GM19023 (cell line): ENCODE measurements at regions not wholly inside any gene's neighbourhood (a gene's known extent, or its start where the extent isn't known, plus 50 kb on each side); places are given as distances from the start of the nearest gene placed in this dataset.
"Not testable (repeated sequence)": the region's sequence is repeated elsewhere in the genome, so short reads cannot be mapped to it uniquely, and the experiment has no call there.

Experiments used
- ATAC-seq: cut with Tn5 transposase; IDR thresholded peaks from one replicate; pipeline ENCODE4 v1.9.1; 2021; ENCODE audit warnings: mild to moderate bottlenecking, moderate library complexity; ENCODE audit not compliant: unreplicated experiment

DNA sequence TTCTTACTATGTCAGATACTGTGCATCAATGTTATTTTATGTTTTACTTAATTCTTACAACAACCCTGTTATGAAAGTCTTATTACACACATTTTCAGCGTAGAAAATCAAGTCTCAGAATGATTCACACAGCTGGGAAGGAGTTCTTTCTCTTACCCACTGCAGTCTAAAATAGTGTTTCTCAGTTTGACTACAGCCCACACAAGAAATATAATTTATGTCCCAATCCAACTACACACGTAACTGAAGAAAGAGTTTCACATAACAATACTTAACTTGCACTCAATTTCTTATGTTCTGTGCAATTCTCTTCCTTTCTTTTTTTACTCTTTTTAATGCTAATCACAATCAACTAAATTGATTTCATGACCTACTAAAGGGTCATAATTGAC, 252.8 kb upstream of the ADGRL2 start:
- ATAC-seq, result peak; percentile 53

DNA sequence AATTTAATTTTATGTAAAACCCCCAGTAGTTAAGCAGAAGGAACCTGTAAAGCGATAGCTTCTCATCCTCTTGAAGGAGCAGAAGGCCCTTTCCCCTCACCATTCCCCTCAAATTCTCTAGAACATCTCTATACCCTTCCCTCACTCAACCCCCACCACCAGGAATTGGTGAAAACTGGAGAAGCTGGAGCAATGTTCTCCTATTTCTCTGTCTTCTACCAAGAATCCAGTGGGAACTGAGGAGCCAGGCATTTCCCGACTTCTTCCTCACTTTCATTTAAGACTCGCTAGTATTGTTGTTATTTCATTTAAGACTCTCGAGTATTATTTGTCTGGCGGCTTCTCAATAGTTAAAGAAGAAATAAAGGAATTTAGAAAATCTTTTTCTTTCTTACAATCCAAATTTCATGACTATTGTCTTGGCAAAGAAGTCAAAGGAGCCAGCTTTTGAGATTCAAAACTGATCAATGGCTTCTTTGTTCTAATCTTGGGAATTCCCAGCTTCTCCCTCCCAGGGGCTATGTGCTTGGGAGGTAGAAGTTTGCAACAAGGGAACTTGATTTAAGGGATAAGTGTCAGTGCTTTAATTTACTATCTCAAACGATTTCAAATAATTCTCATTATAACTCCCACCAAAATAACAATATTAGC, 253.3 kb upstream of the ADGRL2 start:
- ATAC-seq, result no peak

DNA sequence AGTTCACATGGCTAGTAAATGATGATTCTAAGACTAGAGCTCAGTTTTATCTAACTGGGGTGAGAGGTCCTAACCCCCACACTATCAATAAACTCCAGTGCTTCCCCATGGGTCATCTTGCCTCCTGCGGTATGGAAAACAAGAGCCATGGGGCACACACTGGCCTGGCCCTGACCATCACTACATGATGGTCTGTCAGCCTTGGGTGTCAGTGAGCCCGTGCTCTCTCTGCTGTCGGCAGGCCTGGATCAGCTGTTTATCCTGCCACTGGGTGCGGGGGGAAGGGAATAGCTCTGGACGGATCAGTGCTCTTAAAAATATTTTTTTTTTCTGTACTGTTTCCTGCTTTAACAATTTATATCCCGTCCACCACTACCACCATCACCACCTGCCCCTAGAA, 255.0 kb upstream of the ADGRL2 start:
- ATAC-seq, result no peak

DNA sequence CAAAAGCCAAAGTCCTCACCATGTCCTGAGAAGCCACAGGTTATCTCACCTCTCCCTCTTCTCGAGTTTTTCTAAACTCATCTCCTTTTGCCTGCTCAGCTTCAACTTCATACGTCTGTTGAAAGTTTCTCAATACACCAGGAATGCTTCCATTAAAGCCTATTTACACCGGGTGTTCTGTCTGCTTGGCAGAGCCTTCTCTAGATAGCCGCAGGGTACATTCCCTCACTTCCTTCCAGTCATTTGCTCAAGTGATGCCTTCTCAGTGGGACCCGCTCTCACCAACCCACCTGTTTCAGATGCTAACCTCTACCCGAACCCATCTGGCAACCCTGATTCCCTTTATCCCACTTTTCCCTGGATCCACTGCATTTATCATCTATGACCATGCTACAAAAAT, 257.0 kb upstream of the ADGRL2 start:
- ATAC-seq, result no peak

DNA sequence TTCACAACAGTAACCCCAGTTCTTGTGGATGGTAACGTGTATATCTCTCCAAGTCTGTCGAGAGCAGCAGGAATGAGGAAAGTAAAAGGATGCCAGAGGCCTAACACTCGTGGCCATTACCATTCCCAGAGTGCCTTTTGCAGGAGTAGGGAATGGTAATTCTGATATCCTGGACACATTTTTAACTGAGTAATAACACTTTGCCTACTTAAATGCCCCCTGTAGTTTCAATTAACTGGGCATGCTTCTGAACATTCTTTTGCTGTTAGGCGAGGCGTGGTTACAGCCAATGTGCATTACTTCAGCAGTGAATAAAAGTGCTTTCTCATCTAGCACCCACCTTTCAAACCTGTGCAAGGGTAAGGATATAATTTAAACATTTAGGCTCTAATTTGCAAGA, 258.5 kb upstream of the ADGRL2 start:
- ATAC-seq, result no peak

DNA sequence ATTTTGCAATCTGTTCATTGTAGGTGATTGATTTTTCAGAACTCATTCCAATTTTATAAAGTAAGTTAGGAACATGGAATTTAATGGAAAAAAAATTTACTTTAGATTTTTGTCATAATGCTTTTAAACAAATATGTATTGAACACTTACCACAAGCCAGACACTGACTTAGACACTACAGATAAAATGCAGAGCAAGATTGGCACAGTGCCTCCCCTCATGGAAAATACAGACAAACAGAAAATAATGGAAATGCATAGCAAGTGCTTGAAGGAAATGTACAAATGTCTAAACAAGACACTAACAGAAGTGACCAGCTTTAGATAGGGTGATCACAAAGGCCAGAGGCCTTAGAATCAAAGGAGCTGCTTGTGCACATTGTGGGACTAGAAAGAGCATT, 260.5 kb upstream of the ADGRL2 start:
- no peak for ATAC-seq

DNA sequence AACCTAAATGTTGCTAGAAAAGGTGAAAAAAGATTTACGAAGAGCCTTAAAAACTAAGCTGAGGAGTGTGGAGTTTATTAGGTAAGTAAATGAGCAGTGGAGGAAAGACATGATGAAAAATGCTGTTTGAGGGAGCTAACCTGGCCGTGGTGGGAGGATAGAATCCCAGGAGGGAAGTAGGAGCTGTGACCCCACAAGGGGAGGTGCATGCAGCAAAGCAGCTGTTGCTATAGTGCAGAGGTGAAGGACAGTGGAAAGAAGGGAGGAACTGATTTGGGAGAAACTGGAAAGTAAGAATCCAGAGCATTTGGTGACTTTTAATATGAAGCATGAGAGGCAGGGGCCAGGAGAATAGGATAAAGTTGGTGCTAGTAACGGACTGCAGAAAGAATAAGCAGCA, 271.7 kb upstream of the ADGRL2 start:
- ATAC-seq, result no peak

DNA sequence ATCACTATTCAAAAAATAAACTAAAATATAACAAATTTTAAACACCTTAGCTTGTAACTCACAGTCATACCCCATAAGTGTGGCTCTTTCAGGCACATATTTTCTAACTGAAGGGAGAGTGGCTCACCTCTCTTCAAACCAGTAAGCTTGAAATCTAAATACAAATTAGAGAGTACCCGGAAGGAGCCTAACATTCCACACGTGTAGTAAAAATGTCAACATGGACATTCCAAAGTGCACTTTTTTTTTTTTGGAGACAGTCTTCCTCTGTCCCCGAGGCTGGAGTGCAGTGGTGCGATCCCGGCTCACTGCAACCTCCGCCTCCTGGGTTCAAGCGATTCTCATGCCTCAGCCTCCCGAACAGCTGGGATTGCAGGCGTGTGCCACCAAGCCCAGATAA, 275.6 kb upstream of the ADGRL2 start:
- ATAC-seq, result no peak

DNA sequence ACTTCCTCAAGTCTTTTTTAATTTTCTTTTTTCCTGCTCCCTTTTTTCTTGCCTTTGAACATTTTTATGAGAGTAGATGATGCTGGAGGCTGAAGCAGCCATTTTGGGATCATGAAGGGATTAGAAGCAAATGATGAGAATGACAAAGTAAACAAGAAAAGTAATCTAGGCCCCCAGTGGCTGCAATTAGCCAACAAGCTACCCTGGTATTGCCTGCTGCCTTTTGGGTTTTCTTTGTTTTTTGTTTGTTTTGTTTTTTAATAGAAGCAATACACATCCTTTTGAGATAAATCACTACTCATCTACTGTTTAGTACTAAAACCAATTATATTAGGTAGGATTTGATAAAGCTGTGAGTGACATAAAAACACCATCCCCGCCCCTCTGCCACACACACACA, 280.7 kb upstream of the ADGRL2 start:
- no peak for ATAC-seq

DNA sequence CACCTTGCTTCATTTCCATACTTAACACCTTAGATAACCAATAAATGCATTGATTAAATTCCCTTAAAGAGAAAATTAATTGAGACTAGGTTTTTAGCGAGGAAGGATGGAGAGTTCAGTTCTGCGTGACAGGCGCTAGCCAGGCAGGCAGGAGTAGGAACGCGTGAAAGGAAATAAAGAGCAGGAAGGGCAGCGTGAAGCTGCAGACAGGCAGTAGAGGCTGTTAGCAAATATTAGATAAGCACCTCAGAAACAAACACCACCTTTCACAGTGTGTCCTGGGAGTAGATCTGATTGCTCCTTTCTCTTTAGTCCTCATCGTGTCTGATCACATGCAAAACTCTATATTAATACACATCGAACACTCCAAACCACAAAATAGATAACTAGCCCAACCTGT, 282.7 kb upstream of the ADGRL2 start:
- no peak for ATAC-seq

DNA sequence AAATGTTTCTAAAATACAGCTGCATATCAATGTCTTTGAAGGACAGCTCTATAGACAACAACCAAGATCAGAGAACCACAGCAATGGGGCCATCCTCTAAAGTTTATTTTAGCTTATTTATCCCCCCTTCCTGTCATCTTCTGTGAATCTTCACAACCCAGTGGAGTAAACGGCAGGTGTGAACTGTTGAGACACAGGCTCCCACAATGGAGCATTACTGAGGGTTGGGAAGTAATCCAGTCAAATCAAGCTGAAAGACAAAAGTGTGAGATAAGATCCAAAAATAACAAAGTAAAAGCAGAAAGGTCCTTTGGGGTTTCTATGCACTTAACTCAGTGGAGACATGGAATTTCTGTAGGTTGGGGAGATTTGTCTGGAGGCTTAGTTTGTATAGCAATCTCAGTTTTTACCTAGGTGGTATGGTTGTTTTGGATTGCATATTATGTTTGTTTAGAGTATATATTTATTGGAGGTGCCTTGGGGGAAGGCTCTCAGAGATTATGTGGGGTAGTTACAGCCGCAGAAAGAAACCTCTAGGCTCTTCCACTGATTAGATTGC, 286.9 kb upstream of the ADGRL2 start:
- ATAC-seq, result no peak

DNA sequence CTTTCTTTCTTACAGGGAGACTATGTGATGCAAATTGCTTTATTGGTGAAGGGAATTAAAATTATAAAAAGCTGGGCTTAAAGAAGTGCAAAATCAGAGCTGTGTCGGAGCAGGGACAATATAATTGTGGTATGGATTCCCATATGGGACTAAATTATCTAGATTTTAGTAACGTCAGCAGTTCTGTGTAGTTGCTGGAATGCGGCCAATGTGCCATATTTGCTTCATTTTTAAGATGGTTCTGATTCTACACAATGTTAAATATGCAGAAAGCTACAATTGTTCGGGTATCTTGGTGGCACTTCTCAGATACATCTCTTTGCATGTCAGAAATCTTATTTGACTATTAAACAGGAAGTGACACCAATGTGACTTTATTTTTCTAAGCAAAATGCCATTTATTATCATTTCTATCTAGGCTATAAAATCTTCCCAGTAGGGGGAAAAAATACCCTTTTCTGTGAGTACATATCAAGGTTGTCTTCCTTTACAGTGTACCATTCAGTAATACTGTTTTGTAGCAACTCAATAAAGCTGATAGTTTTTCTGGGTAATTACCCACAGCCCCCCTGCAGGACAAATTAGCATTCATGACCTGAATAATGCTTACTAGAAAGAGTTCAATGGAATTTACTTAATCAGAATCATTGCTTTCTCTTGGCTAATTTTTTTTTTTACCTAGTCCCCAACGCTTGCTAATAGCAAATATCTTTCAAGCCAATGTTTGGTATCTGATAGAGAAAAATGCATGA, 288.3 kb upstream of the ADGRL2 start:
- no peak for ATAC-seq

DNA sequence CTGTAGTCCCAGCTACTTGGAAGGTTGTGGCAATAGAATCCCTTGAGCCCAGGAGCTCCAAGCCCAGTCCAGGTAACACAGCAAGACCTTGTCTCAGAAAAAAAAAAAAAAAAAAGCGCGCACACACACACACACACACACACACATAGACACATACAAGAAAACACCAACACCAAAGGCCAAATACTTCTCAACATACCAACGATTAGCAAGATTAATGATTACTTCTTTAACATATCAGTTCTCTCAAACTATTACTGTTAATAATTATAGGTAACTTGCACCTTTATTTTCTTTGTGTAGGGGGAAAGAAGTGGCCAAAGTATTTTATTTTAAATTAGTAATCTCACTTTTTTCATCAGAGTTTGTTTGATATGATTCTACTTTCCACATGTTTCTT, 289.5 kb upstream of the ADGRL2 start:
- no peak for ATAC-seq

DNA sequence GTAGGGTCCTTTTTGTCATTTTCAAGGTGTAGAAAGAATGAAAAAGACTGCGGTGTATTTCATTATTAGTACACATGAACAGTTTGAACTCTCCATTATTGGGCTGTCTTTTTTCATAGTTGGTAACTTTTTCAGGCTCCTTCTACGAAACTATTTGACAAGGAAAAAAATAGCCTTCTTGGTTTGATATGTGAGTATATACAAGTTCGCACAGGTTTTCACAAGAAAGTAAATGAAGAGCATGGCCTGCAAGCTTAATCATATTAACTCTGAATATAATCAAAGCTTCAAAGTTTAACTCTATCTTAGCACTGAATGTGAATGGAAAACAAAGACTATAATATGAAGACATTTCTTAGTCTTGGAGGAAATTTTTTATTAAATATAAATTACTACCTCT, 290.0 kb upstream of the ADGRL2 start:
- no peak for ATAC-seq

DNA sequence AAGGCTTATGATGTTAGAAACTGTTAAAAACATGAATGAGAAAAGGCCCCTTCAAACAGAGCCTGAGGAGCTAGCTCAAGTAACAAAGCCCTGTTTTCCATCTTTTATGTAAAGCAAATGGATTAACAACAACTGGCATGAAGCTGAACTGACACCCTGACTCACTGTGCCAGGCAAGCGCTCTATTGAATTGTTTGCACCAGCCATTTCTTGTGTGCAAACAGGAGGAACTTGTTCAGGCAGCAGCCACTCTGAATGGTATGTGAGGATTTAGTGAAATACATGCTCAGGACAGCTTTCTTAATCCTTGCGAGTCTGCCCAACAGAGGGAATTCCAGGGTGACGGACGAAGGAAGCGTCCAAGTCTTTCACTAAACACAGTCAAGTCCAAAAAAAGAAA, 291.1 kb upstream of the ADGRL2 start:
- no peak for ATAC-seq

DNA sequence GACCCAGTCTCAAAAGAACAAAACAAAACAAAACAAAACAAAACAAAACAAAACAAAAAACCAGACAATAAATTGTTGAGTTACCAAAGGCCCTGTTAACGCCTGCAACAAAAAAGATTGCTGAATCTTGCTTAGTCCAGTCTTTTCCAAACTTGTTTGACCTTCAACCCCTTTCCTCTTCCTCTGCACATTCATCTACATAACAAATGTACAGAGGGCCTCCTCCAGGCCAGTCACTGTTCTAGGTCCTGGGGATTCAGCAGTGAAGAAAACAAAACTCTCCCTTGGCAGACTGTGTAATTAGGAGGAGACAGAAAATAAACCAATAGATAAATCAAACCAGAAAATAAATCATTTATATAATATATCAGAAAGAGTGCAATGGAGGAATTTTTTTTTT, 294.0 kb upstream of the ADGRL2 start:
- ATAC-seq, result no peak

DNA sequence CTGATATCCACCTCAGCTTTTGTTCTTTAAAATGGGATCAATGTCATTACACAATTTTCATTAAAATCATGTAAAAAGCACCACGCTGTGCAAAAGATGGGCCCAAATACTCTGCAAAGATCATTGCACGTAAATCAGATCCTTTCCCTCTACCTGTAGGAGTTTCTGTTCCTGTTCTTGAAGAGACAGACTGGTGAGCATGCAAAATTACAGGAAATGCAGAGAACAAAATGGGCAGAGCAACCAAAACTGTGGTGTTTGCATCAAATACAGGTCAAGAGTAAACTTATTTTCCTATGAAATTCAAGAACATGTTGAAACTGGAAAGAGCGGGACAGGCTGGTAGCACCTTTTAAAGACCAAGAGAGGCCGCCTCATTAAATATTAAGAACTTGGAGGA, 294.9 kb upstream of the ADGRL2 start:
- ATAC-seq, result peak; percentile 84

DNA sequence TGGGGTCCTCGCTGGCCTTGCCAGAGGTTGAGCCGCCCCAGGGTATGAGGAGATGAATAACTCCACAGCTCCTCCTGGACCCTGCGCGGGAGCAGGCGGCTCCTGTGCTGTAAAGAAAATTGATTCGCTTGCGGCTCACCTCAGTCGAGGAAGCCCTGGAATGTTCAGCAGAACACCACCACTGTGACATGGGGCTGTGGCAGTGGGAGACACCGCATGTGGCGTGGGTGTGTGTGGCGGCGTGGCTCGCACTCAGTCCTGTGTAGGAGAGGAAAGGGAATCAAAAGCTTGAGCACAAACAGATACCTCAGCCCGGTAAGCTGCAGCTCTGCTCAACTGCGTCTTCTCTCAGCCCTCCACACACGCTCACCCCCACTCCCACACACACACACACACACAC, 295.9 kb upstream of the ADGRL2 start:
- not testable (repeated sequence) for ATAC-seq

DNA sequence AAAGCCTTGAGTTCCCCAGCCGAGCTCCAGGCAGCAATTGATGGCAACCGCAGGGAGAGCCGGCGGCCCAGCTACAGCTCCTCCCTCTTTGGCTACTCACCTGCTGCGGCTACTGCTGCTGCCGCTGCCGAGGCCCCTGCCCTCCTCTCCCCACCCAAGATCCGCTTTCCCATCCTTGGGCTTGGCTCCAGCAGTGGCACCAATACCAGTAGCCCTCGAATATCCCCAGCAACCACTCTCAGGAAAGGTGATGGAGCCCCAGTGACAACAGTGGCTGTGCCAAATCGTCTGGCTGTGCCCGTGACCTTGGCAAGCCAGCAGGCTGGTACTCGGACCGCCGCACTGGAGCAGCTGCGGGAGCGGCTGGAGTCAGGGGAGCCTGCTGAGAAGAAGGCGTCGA, 298.0 kb upstream of the ADGRL2 start:
- ATAC-seq, result not testable (repeated sequence)

DNA sequence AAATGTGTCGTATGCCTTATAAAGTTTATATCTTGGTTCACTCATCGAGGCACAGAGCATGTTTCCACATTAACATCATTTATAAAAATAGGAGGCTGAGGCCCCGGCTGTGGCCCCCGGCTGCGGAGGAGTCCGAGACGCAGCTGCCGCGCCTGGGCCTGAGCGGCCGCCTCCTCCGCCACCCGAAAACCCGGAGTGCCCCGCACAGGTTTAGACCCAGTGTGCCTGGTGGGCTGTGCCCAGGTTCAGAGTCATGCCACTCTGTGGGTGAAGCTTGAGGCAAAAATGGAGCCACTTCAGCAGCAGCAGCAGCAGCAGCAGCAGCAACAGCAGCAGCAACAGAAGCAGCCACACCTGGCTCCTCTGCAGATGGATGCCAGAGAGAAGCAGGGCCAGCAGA, 299.2 kb upstream of the ADGRL2 start:
- ATAC-seq, result not testable (repeated sequence)

DNA sequence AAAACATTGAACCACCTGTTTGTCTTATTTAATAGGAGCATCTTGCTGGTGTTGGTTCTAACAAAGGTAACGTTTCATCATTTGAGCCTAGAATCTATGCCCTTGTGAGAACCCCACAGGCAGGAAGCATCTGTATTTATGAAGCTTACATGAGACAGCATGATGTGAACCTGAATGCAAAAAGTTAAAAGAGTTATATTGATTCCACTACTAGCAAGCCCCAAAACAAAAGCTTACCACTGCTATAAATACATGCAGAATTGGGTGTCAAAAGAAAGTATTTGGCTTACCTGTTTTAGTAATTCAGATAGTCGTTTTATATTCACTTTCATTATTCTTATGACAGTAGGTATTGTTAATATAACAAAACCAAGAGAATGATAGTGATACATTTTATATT, 301.2 kb upstream of the ADGRL2 start:
- no peak for ATAC-seq
